ENCODE measurements at regions not wholly inside any gene's neighbourhood (a gene's known extent, or its start where the extent isn't known, plus 50 kb on each side); places are given as distances from the start of the nearest gene placed in this dataset.

GRCh38 chr13:74301258-74301935, 167.2 kb upstream of the KLF12 start:
- H3K27me3 Mint-ChIP-seq = no peaks in the 10 kb centered on the region
- H3K4me3 Mint-ChIP-seq = no peak overlapping the region
- DNase-seq (no peak), ATAC-seq (ENCODE audit: low read depth) (no peak)
- POLR2A ChIA-PET = no interaction called here
- no peak overlapping the region for H3K27ac Mint-ChIP-seq
- H3K9me3 Mint-ChIP-seq = no peaks in the 10 kb centered on the region
- no peaks in the 10 kb centered on the region for H3K4me1 Mint-ChIP-seq
- H3K36me3 Mint-ChIP-seq = no peaks in the 10 kb centered on the region

- no peak overlapping the region for H3K27ac Mint-ChIP-seq
- no peaks in the 10 kb centered on the region for H3K4me1 Mint-ChIP-seq
- no peak for ATAC-seq (ENCODE audit: low read depth)
- no peaks in the 10 kb centered on the region for H3K27me3 Mint-ChIP-seq
- no peak overlapping the region for H3K4me3 Mint-ChIP-seq
- no peaks in the 10 kb centered on the region for H3K36me3 Mint-ChIP-seq
- no peak for DNase-seq
- POLR2A ChIA-PET = no interaction called here
- H3K9me3 Mint-ChIP-seq = no peaks in the 10 kb centered on the region
Observed at GRCh38 chr13:74300162-74300561, 166.0 kb upstream of the KLF12 start.

- Mint-ChIP-seq H3K4me3 (no peak overlapping the region), H3K27ac (no peak overlapping the region), H3K9me3 (no peaks in the 10 kb centered on the region), H3K36me3 (no peaks in the 10 kb centered on the region), H3K4me1 (no peaks in the 10 kb centered on the region), H3K27me3 (no peaks in the 10 kb centered on the region)
- POLR2A ChIA-PET = no interaction called here
- ATAC-seq (ENCODE audit: low read depth) = no peak
- DNase-seq = no peak
Observed at GRCh38 chr13:74299721-74300120, 165.5 kb upstream of the KLF12 start.

- H3K27ac Mint-ChIP-seq = no peak overlapping the region
- H3K4me1 Mint-ChIP-seq = no peaks in the 10 kb centered on the region
- H3K9me3 Mint-ChIP-seq = no peaks in the 10 kb centered on the region
- no peaks in the 10 kb centered on the region for H3K27me3 Mint-ChIP-seq
- POLR2A ChIA-PET = no interaction called here
- no peaks in the 10 kb centered on the region for H3K36me3 Mint-ChIP-seq
- H3K4me3 Mint-ChIP-seq = no peak overlapping the region
- DNase-seq = no peak
- no peak for ATAC-seq (ENCODE audit: low read depth)
Observed at GRCh38 chr13:74298923-74299322, 164.7 kb upstream of the KLF12 start.

GRCh38 chr13:74289861-74290773, 155.9 kb upstream of the KLF12 start:
- no peaks in the 10 kb centered on the region for H3K27me3 Mint-ChIP-seq
- H3K27ac Mint-ChIP-seq = peak overlapping the region; percentile 74
- DNase-seq (no peak), ATAC-seq (ENCODE audit: low read depth) (peak; percentile 83)
- H3K4me1 Mint-ChIP-seq = peaks cover 42% of the 10 kb centered on the region
- POLR2A ChIA-PET = interaction anchor here (5.4 kb wide), 1 partner anchor 156 kb away, joined by 93 read pairs; the partner anchor contains the start of gene KLF12
- H3K4me3 Mint-ChIP-seq = peak overlapping the region; percentile 64
- H3K36me3 Mint-ChIP-seq = no peaks in the 10 kb centered on the region
- H3K9me3 Mint-ChIP-seq = no peaks in the 10 kb centered on the region

- no peaks in the 10 kb centered on the region for H3K36me3 Mint-ChIP-seq
- no peak overlapping the region for H3K4me3 Mint-ChIP-seq
- ATAC-seq (ENCODE audit: low read depth) (no peak), DNase-seq (no peak)
- no peaks in the 10 kb centered on the region for H3K27me3 Mint-ChIP-seq
- POLR2A ChIA-PET = interaction anchor here (1.1 to 5.4 kb wide), 6 partner anchors 151 to 1037 kb away, joined by 4 to 93 read pairs (median 10); partner anchors contain the start of gene KLF12
- peaks cover 42% of the 10 kb centered on the region for H3K4me1 Mint-ChIP-seq
- H3K9me3 Mint-ChIP-seq = no peaks in the 10 kb centered on the region
- no peak overlapping the region for H3K27ac Mint-ChIP-seq
Observed at GRCh38 chr13:74289107-74289506, 154.9 kb upstream of the KLF12 start.

GRCh38 chr13:74288361-74288911, 154.2 kb upstream of the KLF12 start:
- H3K4me1 Mint-ChIP-seq = peaks cover 42% of the 10 kb centered on the region
- no peaks in the 10 kb centered on the region for H3K36me3 Mint-ChIP-seq
- peak overlapping the region; percentile 86 for H3K27ac Mint-ChIP-seq
- DNase-seq (peak; percentile 47), ATAC-seq (ENCODE audit: low read depth) (peak; percentile 12)
- no peaks in the 10 kb centered on the region for H3K9me3 Mint-ChIP-seq
- POLR2A ChIA-PET = interaction anchor here (0.6 to 5.4 kb wide), 9 partner anchors 150 to 1038 kb away, joined by 3 to 93 read pairs (median 4); partner anchors contain the start of gene KLF12
- H3K4me3 Mint-ChIP-seq = peak overlapping the region; percentile 81
- no peaks in the 10 kb centered on the region for H3K27me3 Mint-ChIP-seq

GRCh38 chr13:74287724-74288169, 153.5 kb upstream of the KLF12 start:
- peak; percentile 52 for ATAC-seq (ENCODE audit: low read depth)
- Mint-ChIP-seq H3K4me3 (peak overlapping the region; percentile 81), H3K4me1 (peaks cover 42% of the 10 kb centered on the region), H3K9me3 (no peaks in the 10 kb centered on the region), H3K36me3 (no peaks in the 10 kb centered on the region), H3K27ac (peak overlapping the region; percentile 86), H3K27me3 (no peaks in the 10 kb centered on the region)
- POLR2A ChIA-PET = interaction anchor here (0.6 to 5.4 kb wide), 12 partner anchors 22 to 1039 kb away, joined by 3 to 93 read pairs (median 4); partner anchors contain the start of gene KLF12
- DNase-seq = peak; percentile 48

GRCh38 chr13:74280795-74281490, 146.7 kb upstream of the KLF12 start:
- Mint-ChIP-seq H3K9me3 (no peaks in the 10 kb centered on the region), H3K27me3 (peaks cover 2% of the 10 kb centered on the region), H3K4me1 (peaks cover 11% of the 10 kb centered on the region), H3K4me3 (no peak overlapping the region), H3K36me3 (no peaks in the 10 kb centered on the region), H3K27ac (no peak overlapping the region)
- ATAC-seq (ENCODE audit: low read depth) = no peak
- no peak for DNase-seq
- POLR2A ChIA-PET = no interaction called here

- no peaks in the 10 kb centered on the region for H3K36me3 Mint-ChIP-seq
- H3K9me3 Mint-ChIP-seq = no peaks in the 10 kb centered on the region
- peaks cover 9% of the 10 kb centered on the region for H3K4me1 Mint-ChIP-seq
- H3K27ac Mint-ChIP-seq = no peak overlapping the region
- H3K27me3 Mint-ChIP-seq = peaks cover 2% of the 10 kb centered on the region
- no peak for ATAC-seq (ENCODE audit: low read depth)
- no peak for DNase-seq
- no peak overlapping the region for H3K4me3 Mint-ChIP-seq
- POLR2A ChIA-PET = no interaction called here
Observed at GRCh38 chr13:74280093-74280794, 146.0 kb upstream of the KLF12 start.

GRCh38 chr13:74278901-74279300, 144.7 kb upstream of the KLF12 start:
- Mint-ChIP-seq H3K4me1 (peaks cover 9% of the 10 kb centered on the region), H3K4me3 (no peak overlapping the region), H3K27ac (no peak overlapping the region), H3K36me3 (peaks cover 2% of the 10 kb centered on the region), H3K27me3 (peaks cover 2% of the 10 kb centered on the region), H3K9me3 (no peaks in the 10 kb centered on the region)
- POLR2A ChIA-PET = no interaction called here
- ATAC-seq (ENCODE audit: low read depth) (no peak), DNase-seq (no peak)

GRCh38 chr13:74274916-74275315, 140.7 kb upstream of the KLF12 start:
- peaks cover 3% of the 10 kb centered on the region for H3K4me1 Mint-ChIP-seq

More at GRCh38 chr13:74274916-74275315, 140.7 kb upstream of the KLF12 start:
- no peak for DNase-seq
- H3K27me3 Mint-ChIP-seq = peaks cover 2% of the 10 kb centered on the region
- no peak overlapping the region for H3K4me3 Mint-ChIP-seq
- peaks cover 6% of the 10 kb centered on the region for H3K9me3 Mint-ChIP-seq
- no peak for ATAC-seq (ENCODE audit: low read depth)
- H3K27ac Mint-ChIP-seq = no peak overlapping the region
- peaks cover 5% of the 10 kb centered on the region for H3K36me3 Mint-ChIP-seq
- POLR2A ChIA-PET = no interaction called here

Data from activated naive CD8-positive, alpha-beta T cell treated with anti-CD3 and anti-CD28 coated beads, Interleukin-2, amount 10 ng/mL, durations not matched to agents 7 days and 5 days (primary cell).